Upper lobe of right lung (tissue), 1 donor: ENCODE measurements at regions not wholly inside any gene's neighbourhood (a gene's known extent, or its start where the extent isn't known, plus 50 kb on each side); places are given as distances from the start of the nearest gene placed in this dataset.

Experiments used
- ATAC-seq: fragments of 200-7000 bp; cut with Tn5 transposase; one replicate; pipeline ENCODE4 v1.9.1; 2020; ENCODE audit warnings: mild to moderate bottlenecking, moderate library complexity
- DNase-seq: peaks from one replicate; pipeline ENCODE4 v3.0.0-alpha.2; 2020
- H3K27ac ChIP-seq: fragments of 200-600 bp; one replicate; pipeline ENCODE4 v1.8.0; 2022
- H3K27me3 ChIP-seq: fragments of 200-600 bp; one replicate; pipeline ENCODE4 v1.8.0; 2022; ENCODE audit warnings: mild to moderate bottlenecking
- H3K36me3 ChIP-seq: fragments of 200-600 bp; one replicate; pipeline ENCODE4 v1.8.0; 2022
- H3K4me1 ChIP-seq: fragments of 200-600 bp; one replicate; pipeline ENCODE4 v1.8.0; 2022
- H3K4me3 ChIP-seq: fragments of 200-600 bp; one replicate; pipeline ENCODE4 v1.8.0; 2022; ENCODE audit warnings: mild to moderate bottlenecking
- H3K9me3 ChIP-seq: fragments of 200-600 bp; one replicate; pipeline ENCODE4 v1.8.0; 2022
- CTCF ChIP-seq: fragments of 200-600 bp; IDR thresholded peaks from one replicate; pipeline ENCODE4 v1.8.0; 2022; ENCODE audit warnings: antibody characterized with exemption
- intact Hi-C: fragments of 100-400 bp; cut with DNase I; formaldehyde crosslinking; loops from one replicate; pipeline ENCODE4 v1.11.0; 2022
- donor health status: DM: no; HTN: yes; CAD: no; lungs with severe emphysema.

GRCh38 chr2:226680719-226681118 lies 118.9 kb downstream of the IRS1 start:
- Histone ChIP-seq H3K9me3 (no peaks in the 10 kb centered on the region), H3K4me1 (no peaks in the 10 kb centered on the region), H3K27me3 (no peaks in the 10 kb centered on the region), H3K4me3 (no peak overlapping the region), H3K27ac (no peak overlapping the region), H3K36me3 (no peaks in the 10 kb centered on the region)
- DNase-seq: no peak
- TF ChIP-seq CTCF: no peak
- intact Hi-C loops: no loop called here
- ATAC-seq: no peak

- ATAC-seq (no peak), DNase-seq (no peak)
- H3K27ac ChIP-seq: no peak overlapping the region
- no peaks in the 10 kb centered on the region for H3K4me1 ChIP-seq
- H3K27me3 ChIP-seq: no peaks in the 10 kb centered on the region
- TF ChIP-seq CTCF: no peak
- no peaks in the 10 kb centered on the region for H3K9me3 ChIP-seq
- no peak overlapping the region for H3K4me3 ChIP-seq
- intact Hi-C loops: no loop called here
- H3K36me3 ChIP-seq: no peaks in the 10 kb centered on the region
These were observed 120.1 kb downstream of the IRS1 start for GRCh38 chr2:226679389-226680065.

GRCh38 chr2:226678422-226678821 lies 121.2 kb downstream of the IRS1 start:
- Histone ChIP-seq H3K27me3 (no peaks in the 10 kb centered on the region), H3K27ac (no peak overlapping the region), H3K4me3 (no peak overlapping the region), H3K4me1 (peaks cover 6% of the 10 kb centered on the region), H3K36me3 (no peaks in the 10 kb centered on the region), H3K9me3 (no peaks in the 10 kb centered on the region)
- TF ChIP-seq CTCF: no peak
- no peak for DNase-seq
- ATAC-seq: no peak
- intact Hi-C loops: no loop called here

- no peak overlapping the region for H3K27ac ChIP-seq
- ATAC-seq (no peak), DNase-seq (no peak)
- no peaks in the 10 kb centered on the region for H3K9me3 ChIP-seq
- H3K4me1 ChIP-seq: peaks cover 8% of the 10 kb centered on the region
- H3K36me3 ChIP-seq: no peaks in the 10 kb centered on the region
- H3K27me3 ChIP-seq: no peaks in the 10 kb centered on the region
- no peak overlapping the region for H3K4me3 ChIP-seq
- intact Hi-C loops: no loop called here
- TF ChIP-seq CTCF: no peak
These were observed 122.5 kb downstream of the IRS1 start for GRCh38 chr2:226677080-226677479.

GRCh38 chr2:226676618-226677017 lies 123.0 kb downstream of the IRS1 start:
- H3K27ac ChIP-seq: no peak overlapping the region
- intact Hi-C loops: no loop called here
- DNase-seq: no peak

More at GRCh38 chr2:226676618-226677017, 123.0 kb downstream of the IRS1 start:
- Histone ChIP-seq H3K4me3 (no peak overlapping the region), H3K36me3 (no peaks in the 10 kb centered on the region), H3K9me3 (no peaks in the 10 kb centered on the region), H3K4me1 (peaks cover 8% of the 10 kb centered on the region), H3K27me3 (no peaks in the 10 kb centered on the region)
- no peak for TF ChIP-seq CTCF
- ATAC-seq: no peak
